Mesodermal cell (in vitro differentiated cells): ENCODE measurements at regions not wholly inside any gene's neighbourhood (a gene's known extent, or its start where the extent isn't known, plus 50 kb on each side); places are given as distances from the start of the nearest gene placed in this dataset.

ENCODE experiments used
- H3K27ac ChIP-seq: 2 replicates; pipeline ENCODE4 v1.7.0; 2013; ENCODE audit warnings: mild to moderate bottlenecking, low read depth, low read length, moderate library complexity; ENCODE audit not compliant: severe bottlenecking
- H3K36me3 ChIP-seq: 2 replicates; pipeline ENCODE4 v1.7.1; 2013; ENCODE audit warnings: mild to moderate bottlenecking, low read length, moderate library complexity; ENCODE audit not compliant: control insufficient read depth, insufficient read depth
- H3K4me1 ChIP-seq: one replicate; pipeline ENCODE4 v1.7.1; 2013; ENCODE audit warnings: mild to moderate bottlenecking, low read length; ENCODE audit not compliant: insufficient read depth, control insufficient read depth, poor library complexity, severe bottlenecking
- H3K4me3 ChIP-seq: 2 replicates; pipeline ENCODE4 v1.7.0; 2013; ENCODE audit warnings: low read length, control low read depth, mild to moderate bottlenecking; ENCODE audit not compliant: insufficient read depth, poor library complexity, severe bottlenecking; ENCODE audit errors: extremely low read depth
- H3K9me3 ChIP-seq: 2 replicates; pipeline ENCODE4 v1.7.1; 2013; ENCODE audit warnings: mild to moderate bottlenecking, low read length, moderate library complexity; ENCODE audit not compliant: control insufficient read depth
- WGBS, 2 experiments: methylation state at CpG; one replicate each; pipeline ENCODE4 v1.1.5; 2013; ENCODE audit warnings: missing lambda C conversion rate in 2 of 2; ENCODE audit not compliant: insufficient coverage in 2 of 2; 5-methylcytosine and 5-hydroxymethylcytosine counted together

GRCh38 chr9:89864257-89864656 lies 259.4 kb downstream of the GADD45G start:
- H3K36me3 ChIP-seq, result no peaks in the 10 kb centered on the region
- H3K9me3 ChIP-seq, result no peaks in the 10 kb centered on the region
- no peak overlapping the region for H3K27ac ChIP-seq
- H3K4me1 ChIP-seq, result peaks cover 7% of the 10 kb centered on the region
- H3K4me3 ChIP-seq, result no peak overlapping the region
- WGBS, 2 experiments, result 84 to 100% methylated on average over 2 to 4 of the region's 5 CpGs

DNA sequence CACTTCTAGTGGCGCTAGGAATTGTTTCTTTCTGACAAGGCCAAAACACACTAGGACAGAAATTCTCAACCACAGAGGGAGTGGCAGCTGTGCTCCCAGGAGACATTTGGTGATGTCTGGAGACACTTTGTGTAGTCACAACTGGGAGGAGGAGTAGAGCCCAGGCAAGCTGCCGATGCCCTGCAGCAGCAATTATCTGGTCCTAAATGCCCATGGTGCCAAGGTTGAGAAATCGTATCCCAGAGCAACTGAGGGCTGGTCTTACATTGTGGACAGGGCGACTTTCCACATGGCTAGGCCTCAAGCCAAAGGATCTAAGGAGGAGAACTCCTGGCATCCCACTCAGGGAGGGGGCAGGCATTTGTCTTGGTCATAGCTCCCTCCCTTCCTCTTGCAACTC lies 259.9 kb downstream of the GADD45G start:
- no peaks in the 10 kb centered on the region for H3K9me3 ChIP-seq
- no peak overlapping the region for H3K4me3 ChIP-seq
- peaks cover 7% of the 10 kb centered on the region for H3K4me1 ChIP-seq
- H3K27ac ChIP-seq, result no peak overlapping the region
- WGBS, 2 experiments, result 90 to 95% methylated on average over 3 to 4 of the region's 4 CpGs
- no peaks in the 10 kb centered on the region for H3K36me3 ChIP-seq

GRCh38 chr9:89865357-89865756 lies 260.5 kb downstream of the GADD45G start:
- Histone ChIP-seq H3K9me3 (no peaks in the 10 kb centered on the region), H3K27ac (no peak overlapping the region), H3K4me1 (peaks cover 7% of the 10 kb centered on the region), H3K4me3 (no peak overlapping the region), H3K36me3 (no peaks in the 10 kb centered on the region)
- 81 to 97% methylated on average over 7 to 8 of the region's 8 CpGs for WGBS, 2 experiments

DNA sequence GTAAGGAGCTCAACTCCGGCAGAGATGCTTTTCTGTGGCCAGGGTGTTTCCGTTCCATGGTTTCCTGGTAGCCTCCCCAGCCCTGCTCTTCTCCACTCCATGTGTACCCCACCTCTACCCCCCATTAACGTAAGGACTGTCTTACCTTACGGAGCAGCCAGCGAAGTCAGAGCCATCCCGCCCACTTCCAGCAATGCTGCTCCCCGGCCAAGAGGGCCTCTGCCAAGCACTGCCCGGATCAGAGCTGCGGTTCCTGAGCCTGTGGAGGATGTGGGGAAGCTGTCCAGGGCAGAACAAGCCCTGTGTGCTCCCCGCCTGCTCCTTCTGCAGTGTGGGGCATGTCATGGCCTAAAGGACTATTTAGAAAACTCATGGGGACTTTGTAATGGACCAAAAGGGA lies 261.2 kb downstream of the GADD45G start:
- Histone ChIP-seq H3K9me3 (no peaks in the 10 kb centered on the region), H3K36me3 (no peaks in the 10 kb centered on the region), H3K27ac (no peak overlapping the region), H3K4me1 (peaks cover 7% of the 10 kb centered on the region), H3K4me3 (no peak overlapping the region)
- WGBS, 2 experiments, result 90 to 95% methylated on average over 7 to 10 of the region's 10 CpGs

- WGBS, 2 experiments, result 80 to 85% methylated on average over 1 to 2 of the region's 3 CpGs
- no peak overlapping the region for H3K4me3 ChIP-seq
- no peaks in the 10 kb centered on the region for H3K9me3 ChIP-seq
- no peak overlapping the region for H3K27ac ChIP-seq
- H3K36me3 ChIP-seq, result no peaks in the 10 kb centered on the region
- peaks cover 7% of the 10 kb centered on the region for H3K4me1 ChIP-seq
Observed at GRCh38 chr9:89866701-89867100, 261.9 kb downstream of the GADD45G start.

- H3K27ac ChIP-seq, result no peak overlapping the region
- WGBS, 2 experiments, result 93 to 97% methylated on average over 4 of the region's 4 CpGs
- no peaks in the 10 kb centered on the region for H3K9me3 ChIP-seq
- no peak overlapping the region for H3K4me3 ChIP-seq
- H3K36me3 ChIP-seq, result no peaks in the 10 kb centered on the region
- peaks cover 2% of the 10 kb centered on the region for H3K4me1 ChIP-seq
Observed at GRCh38 chr9:89868100-89868499, 263.3 kb downstream of the GADD45G start.

GRCh38 chr9:89869793-89870580 lies 265.2 kb downstream of the GADD45G start:
- no peak overlapping the region for H3K27ac ChIP-seq
- 72 to 89% methylated on average over 5 to 7 of the region's 7 CpGs for WGBS, 2 experiments
- peaks cover 8% of the 10 kb centered on the region for H3K4me1 ChIP-seq
- no peaks in the 10 kb centered on the region for H3K9me3 ChIP-seq
- H3K36me3 ChIP-seq, result no peaks in the 10 kb centered on the region
- H3K4me3 ChIP-seq, result no peak overlapping the region

DNA sequence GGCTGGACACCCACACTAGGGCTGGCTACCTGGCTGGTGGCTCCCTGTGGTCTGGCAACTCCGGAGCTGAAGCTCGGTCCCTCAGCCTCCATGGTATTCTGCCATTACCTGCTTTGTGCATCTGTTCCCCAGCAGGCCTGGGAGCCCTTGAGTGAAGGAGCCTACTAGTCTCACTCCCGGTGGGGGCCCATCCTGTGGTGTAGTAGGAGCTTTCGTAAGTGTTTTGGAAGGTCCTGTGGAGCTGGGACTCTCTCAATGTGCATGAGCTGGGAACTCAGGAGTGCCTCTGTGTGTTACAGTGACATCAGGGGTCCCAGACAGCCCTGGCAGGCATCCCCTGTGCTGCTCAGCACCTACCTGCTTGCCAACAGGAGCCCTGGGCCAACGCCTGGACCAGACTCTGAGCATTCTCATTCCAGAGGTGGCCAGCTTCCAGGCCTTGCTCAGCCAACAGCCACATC lies 267.1 kb downstream of the GADD45G start:
- Histone ChIP-seq H3K4me1 (peaks cover 9% of the 10 kb centered on the region), H3K36me3 (no peaks in the 10 kb centered on the region), H3K9me3 (no peaks in the 10 kb centered on the region), H3K4me3 (no peak overlapping the region), H3K27ac (no peak overlapping the region)
- WGBS, 2 experiments, result 86 to 94% methylated on average over 5 of the region's 5 CpGs

DNA sequence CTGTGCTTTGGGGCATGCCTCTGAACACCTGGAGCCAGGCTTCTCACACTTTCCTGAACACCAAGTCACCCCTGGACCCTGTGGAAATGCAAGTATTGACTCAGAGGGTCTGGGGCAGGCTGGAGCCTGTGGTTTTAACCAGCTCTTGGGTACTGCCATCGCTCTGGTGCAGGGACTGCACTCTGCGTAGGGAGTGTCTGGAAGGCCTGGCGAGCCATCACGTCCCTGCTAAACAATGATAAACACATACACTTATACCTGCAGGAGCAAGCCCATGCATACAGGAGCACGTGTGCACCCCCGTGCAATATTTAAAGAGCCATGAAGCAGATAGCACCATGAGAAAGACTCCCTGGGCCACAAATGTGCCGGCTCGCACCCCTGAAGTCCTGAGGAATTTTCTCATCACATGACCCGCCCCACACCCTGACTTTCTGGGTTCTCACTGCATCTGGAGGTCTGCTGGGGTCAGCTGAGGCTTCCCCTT lies 267.7 kb downstream of the GADD45G start:
- peaks cover 9% of the 10 kb centered on the region for H3K4me1 ChIP-seq
- H3K27ac ChIP-seq, result no peak overlapping the region
- H3K9me3 ChIP-seq, result no peaks in the 10 kb centered on the region
- H3K36me3 ChIP-seq, result no peaks in the 10 kb centered on the region
- no peak overlapping the region for H3K4me3 ChIP-seq
- 87 to 89% methylated on average over 6 of the region's 9 CpGs for WGBS, 2 experiments

GRCh38 chr9:89872913-89873707 lies 268.3 kb downstream of the GADD45G start:
- H3K4me3 ChIP-seq, result no peak overlapping the region
- H3K36me3 ChIP-seq, result no peaks in the 10 kb centered on the region
- H3K27ac ChIP-seq, result no peak overlapping the region
- 90 to 93% methylated on average over 5 to 9 of the region's 11 CpGs for WGBS, 2 experiments
- H3K4me1 ChIP-seq, result peaks cover 9% of the 10 kb centered on the region
- H3K9me3 ChIP-seq, result no peaks in the 10 kb centered on the region
